GM19193 (cell line): ENCODE measurements at regions not wholly inside any gene's neighbourhood (a gene's known extent, or its start where the extent isn't known, plus 50 kb on each side); places are given as distances from the start of the nearest gene placed in this dataset.

Source experiments
- POLR2A ChIP-seq: IDR thresholded peaks from 4 replicates; pipeline ENCODE4 v1.6.1; 2011; ENCODE audit not compliant: insufficient read depth, insufficient read length; ENCODE audit errors: extremely low read depth

DNA sequence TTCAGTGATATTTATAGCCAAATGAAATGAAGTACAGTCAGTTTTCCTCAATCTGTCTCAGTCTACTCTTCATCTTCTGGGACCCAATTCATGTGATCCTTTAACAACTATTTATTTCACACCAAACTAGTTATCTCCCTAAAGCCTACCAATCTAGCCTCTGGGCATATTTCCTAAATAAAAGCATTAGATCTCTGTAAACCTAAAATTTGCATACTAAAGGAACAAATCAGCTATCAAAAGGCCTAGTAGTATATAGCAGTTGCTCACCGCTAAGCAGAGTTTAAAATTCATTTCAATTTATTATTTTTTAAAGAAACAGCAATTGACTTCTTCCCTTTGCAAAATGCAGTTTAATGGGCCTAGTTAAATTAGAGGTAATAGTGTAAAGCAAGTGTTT lies 280.2 kb downstream of the ZEB2 start:
- no peak for TF ChIP-seq POLR2A

DNA sequence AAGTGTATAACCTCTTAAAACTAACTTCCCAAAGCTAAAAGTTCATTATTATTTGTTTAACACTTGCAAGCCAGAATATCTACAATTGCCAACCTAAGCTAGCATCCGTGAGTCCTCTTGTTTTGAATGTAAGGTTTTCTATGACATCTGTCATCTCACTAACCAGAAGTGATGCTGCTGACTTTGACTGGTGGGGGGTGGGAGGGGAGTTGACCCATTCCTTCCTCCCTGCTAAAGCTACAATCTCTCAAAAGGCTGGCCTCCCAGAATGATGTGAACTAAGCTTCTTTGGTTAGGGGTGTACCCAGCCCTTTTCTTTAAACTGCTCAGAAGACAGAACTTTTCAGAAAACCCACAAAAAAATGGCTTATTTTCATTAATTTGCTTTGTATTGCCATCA lies 280.6 kb downstream of the ZEB2 start:
- no peak for TF ChIP-seq POLR2A

- TF ChIP-seq POLR2A = no peak
Observed at GRCh38 chr2:144237830-144238627, 281.9 kb downstream of the ZEB2 start.

DNA sequence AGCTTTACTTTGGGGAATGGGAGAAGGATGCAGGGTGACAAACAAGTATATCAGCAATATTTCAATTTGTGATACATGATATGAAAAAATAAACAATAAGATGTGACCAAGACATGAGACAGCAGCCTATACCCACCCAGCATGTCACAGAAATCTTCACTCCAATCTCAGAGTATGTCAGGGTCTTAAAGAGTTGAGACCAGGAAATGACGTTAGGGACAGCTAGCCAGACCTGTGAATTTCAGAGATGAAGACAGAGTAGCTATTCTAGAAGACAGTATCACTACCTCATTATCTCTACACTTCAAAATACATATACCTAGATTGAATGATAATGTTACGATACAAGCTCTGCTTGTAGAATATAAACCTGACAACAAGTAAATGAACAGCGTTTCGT lies 282.8 kb downstream of the ZEB2 start:
- TF ChIP-seq POLR2A = no peak

- no peak for TF ChIP-seq POLR2A
Observed at GRCh38 chr2:144235050-144235449, 284.9 kb downstream of the ZEB2 start.

DNA sequence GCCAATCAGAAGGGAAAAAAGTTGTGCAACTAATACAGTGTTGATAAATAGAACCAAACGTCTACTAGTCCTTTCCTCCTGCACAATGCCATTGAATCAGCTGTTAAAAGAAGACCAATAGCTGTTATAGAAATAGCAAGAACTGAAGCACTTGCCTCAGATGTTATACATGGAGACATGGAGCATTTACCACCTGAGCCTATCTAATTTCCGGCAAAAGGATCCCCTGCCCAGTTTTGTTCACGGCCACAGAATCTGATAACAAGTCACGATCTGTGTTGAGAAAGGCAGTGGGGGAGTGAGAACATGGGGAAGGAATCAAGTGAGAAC lies 285.4 kb downstream of the ZEB2 start:
- TF ChIP-seq POLR2A = no peak

GRCh38 chr2:144233733-144234541 lies 286.0 kb downstream of the ZEB2 start:
- no peak for TF ChIP-seq POLR2A

- TF ChIP-seq POLR2A = no peak
Observed at GRCh38 chr2:144233317-144233716, 286.6 kb downstream of the ZEB2 start.

GRCh38 chr2:144230448-144231085 lies 289.4 kb downstream of the ZEB2 start:
- no peak for TF ChIP-seq POLR2A

GRCh38 chr2:144230033-144230432 lies 289.9 kb downstream of the ZEB2 start:
- no peak for TF ChIP-seq POLR2A

DNA sequence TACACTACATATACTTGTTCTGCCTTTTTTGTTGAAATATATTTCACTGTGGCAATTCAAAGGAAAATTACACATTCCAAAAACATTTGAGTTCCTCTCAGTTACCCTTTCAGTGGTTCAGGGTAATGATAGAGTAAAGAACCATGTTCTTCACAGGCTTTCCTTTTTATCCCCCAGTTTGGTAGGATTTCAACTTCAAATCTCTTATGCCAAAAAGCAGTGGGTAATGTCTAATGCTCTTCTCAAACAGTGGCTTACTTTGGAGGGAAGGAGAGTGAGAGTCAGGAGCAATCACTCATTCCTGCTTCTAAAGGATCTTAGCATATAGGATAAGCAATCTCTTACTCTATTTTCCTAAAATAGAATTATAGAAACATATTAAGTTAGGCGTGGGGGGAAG lies 290.6 kb downstream of the ZEB2 start:
- no peak for TF ChIP-seq POLR2A

DNA sequence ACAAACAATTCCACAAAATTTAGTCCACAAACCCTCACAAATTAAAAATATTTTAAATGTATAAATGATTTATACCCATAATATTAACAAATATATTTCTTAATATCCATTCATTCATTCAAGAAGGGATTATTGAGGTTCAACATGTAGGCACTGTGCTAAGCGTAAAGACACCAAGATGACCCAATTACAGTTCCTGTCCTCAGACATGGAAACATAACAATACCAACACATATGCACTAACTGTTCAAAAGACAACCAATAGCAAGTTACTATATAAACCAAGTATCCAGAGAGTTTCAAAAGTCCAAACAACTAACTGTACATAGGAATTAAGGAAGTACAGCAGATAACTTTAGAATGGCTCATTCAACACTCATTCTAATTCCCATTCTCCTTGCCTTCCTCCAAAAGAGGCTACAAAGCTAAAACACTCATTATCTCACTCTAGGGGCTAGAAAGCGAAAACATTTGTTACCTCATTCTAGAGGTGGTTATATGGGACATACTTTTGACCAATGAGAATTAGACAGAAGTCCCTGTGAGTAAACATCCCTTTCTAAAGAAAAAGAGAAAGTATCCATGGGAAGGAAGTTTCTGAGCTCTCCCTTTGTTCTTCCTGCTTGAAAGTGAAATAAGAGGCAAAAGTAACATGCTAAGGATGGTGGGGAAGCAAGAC lies 292.4 kb downstream of the ZEB2 start:
- no peak for TF ChIP-seq POLR2A

DNA sequence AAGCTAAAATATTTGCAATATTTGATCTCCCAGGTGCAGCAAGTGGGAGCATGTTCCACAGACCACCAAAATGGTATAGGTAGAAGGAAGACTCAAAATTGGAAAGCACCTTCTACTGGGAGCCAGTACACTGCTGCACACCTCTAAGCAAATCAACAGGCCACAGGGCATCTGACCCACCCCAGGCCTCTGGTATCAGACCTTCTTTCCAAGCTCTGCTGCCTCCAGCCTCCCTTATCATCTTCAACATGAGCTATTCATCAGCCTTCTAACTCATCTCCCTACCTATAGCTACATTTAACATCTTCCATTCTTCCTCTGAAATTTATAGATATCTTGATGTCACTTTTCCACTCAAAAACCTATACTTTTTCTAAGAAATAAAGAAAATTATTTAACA lies 294.8 kb downstream of the ZEB2 start:
- no peak for TF ChIP-seq POLR2A

DNA sequence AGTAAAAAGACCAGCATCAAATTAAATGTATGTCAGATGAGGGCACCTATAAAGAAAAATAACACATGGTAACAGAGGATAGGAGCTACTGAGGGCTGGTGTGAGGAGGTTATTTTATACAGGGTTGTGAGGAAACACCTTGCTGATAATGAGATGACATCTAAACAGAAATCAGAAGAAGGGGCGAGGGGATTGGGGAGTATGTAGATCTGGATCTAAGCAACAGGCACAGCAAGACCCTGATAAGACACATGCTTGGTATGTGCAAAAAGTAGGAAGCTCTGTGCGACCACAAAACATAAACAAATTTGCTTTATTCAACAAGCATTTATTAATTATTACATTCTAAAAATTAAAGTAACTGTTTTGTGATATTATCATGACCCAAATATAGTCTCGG lies 295.4 kb downstream of the ZEB2 start:
- TF ChIP-seq POLR2A = no peak

GRCh38 chr2:144219979-144220378 lies 299.9 kb downstream of the ZEB2 start:
- TF ChIP-seq POLR2A = no peak
